ENCODE measurements at regions not wholly inside any gene's neighbourhood (a gene's known extent, or its start where the extent isn't known, plus 50 kb on each side); places are given as distances from the start of the nearest gene placed in this dataset.

GRCh38 chr7:81884817-81885216 is 115.0 kb upstream of the HGF start:
- TF ChIP-seq CTCF (IDR thresholded peaks at IDR 0.05; ENCODE audit: insufficient read depth, low read length, poor library complexity, severe bottlenecking) (no peak), EZH2phosphoT487 (conservative IDR thresholded peaks at IDR 0.05; ENCODE audit: low read length) (no peak)

All from SU-DHL-6 (cell line).